HFFc6 (cell line): ENCODE measurements at regions not wholly inside any gene's neighbourhood (a gene's known extent, or its start where the extent isn't known, plus 50 kb on each side); places are given as distances from the start of the nearest gene placed in this dataset.
A peak's percentile ranks its signal among the peaks of the same experiment; 100 is the strongest.

ENCODE experiments used
- DNase-seq: peaks from one replicate; pipeline ENCODE4 v3.0.0-alpha.2; 2018
- H3K27ac Mint-ChIP-seq: 2 replicates; pipeline ENCODE4 v1.8.0; 2020; ENCODE audit warnings: mild to moderate bottlenecking, mixed read lengths
- H3K27me3 Mint-ChIP-seq: 2 replicates; pipeline ENCODE4 v1.8.0; 2021; ENCODE audit warnings: mild to moderate bottlenecking, moderate library complexity, mixed read lengths; ENCODE audit not compliant: insufficient read depth
- H3K36me3 Mint-ChIP-seq: 2 replicates; pipeline ENCODE4 v1.8.0; 2021; ENCODE audit warnings: low read depth, mixed read lengths
- H3K4me1 Mint-ChIP-seq: 2 replicates; pipeline ENCODE4 v1.8.0; 2020; ENCODE audit warnings: low read depth, mixed read lengths
- H3K4me3 Mint-ChIP-seq: 2 replicates; pipeline ENCODE4 v1.8.0; 2020; ENCODE audit warnings: mild to moderate bottlenecking, moderate library complexity, mixed read lengths
- H3K9me3 Mint-ChIP-seq: 2 replicates; pipeline ENCODE4 v1.8.0; 2020; ENCODE audit warnings: mild to moderate bottlenecking, mixed read lengths
- TF ChIP-seq, protein P1 (sequence below): fragments of 200-600 bp; sonication (generic); IDR thresholded peaks from 2 replicates; pipeline ENCODE4 v1.5.0; 2021; ENCODE audit warnings: antibody characterized with exemption, mild to moderate bottlenecking

DNA sequence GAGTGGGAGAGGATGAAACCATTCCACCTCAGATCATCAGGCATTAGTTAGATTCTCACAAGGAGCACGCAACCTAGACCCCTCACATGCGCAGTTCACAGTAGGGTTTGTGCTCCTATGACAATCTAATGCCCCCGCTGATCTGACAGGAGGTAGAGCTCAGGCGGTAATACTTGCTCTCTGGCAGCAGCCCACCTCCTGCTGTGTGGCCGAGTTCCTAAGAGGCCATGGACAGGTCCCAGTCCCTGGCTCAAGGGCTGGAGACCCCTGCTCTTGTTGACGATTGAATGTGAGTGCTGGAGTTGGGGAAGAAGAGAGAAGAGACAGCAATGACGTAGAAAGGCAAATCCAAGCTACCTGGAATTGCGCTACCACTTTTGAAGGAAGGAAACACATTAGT lies 267.2 kb downstream of the TFEC start:
- Mint-ChIP-seq H3K36me3 (no peaks in the 10 kb centered on the region), H3K9me3 (no peaks in the 10 kb centered on the region), H3K4me3 (no peak overlapping the region), H3K4me1 (no peaks in the 10 kb centered on the region), H3K27me3 (no peaks in the 10 kb centered on the region), H3K27ac (no peak overlapping the region)
- TF ChIP-seq, protein P1, sequence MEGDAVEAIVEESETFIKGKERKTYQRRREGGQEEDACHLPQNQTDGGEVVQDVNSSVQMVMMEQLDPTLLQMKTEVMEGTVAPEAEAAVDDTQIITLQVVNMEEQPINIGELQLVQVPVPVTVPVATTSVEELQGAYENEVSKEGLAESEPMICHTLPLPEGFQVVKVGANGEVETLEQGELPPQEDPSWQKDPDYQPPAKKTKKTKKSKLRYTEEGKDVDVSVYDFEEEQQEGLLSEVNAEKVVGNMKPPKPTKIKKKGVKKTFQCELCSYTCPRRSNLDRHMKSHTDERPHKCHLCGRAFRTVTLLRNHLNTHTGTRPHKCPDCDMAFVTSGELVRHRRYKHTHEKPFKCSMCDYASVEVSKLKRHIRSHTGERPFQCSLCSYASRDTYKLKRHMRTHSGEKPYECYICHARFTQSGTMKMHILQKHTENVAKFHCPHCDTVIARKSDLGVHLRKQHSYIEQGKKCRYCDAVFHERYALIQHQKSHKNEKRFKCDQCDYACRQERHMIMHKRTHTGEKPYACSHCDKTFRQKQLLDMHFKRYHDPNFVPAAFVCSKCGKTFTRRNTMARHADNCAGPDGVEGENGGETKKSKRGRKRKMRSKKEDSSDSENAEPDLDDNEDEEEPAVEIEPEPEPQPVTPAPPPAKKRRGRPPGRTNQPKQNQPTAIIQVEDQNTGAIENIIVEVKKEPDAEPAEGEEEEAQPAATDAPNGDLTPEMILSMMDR: no peak
- no peak for DNase-seq

DNA sequence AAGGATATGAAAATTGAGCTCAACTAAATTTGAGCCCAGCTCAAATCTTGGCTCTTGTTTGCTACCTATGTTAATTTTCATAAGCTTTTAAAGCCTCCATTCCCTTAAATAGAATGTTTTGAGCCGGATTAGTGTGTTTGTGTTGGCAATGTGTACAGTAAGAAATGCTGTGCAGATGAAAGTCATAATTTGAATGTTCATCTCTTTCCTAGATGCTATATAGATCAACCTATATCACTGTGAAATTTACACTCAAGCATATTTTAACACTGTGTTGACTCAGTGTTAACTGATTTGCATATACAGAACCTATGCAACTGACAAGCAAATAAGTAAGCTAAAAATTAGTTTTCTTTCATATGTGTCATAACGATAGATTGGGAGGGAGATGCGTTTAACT lies 272.5 kb downstream of the TFEC start:
- no peak overlapping the region for H3K4me3 Mint-ChIP-seq
- no peaks in the 10 kb centered on the region for H3K36me3 Mint-ChIP-seq
- H3K4me1 Mint-ChIP-seq: no peaks in the 10 kb centered on the region
- no peaks in the 10 kb centered on the region for H3K9me3 Mint-ChIP-seq
- no peak overlapping the region for H3K27ac Mint-ChIP-seq
- H3K27me3 Mint-ChIP-seq: no peaks in the 10 kb centered on the region
- TF ChIP-seq, protein P1: no peak
- no peak for DNase-seq

- H3K27ac Mint-ChIP-seq: no peak overlapping the region
- H3K27me3 Mint-ChIP-seq: no peaks in the 10 kb centered on the region
- DNase-seq: no peak
- H3K4me3 Mint-ChIP-seq: no peak overlapping the region
- H3K36me3 Mint-ChIP-seq: no peaks in the 10 kb centered on the region
- TF ChIP-seq, protein P1: no peak
- H3K9me3 Mint-ChIP-seq: no peaks in the 10 kb centered on the region
- H3K4me1 Mint-ChIP-seq: peaks cover 6% of the 10 kb centered on the region; the same call in 1 of the 2 replicates
These were observed 276.3 kb downstream of the TFEC start for GRCh38 chr7:115754226-115754625.

GRCh38 chr7:115749924-115750323 lies 280.6 kb downstream of the TFEC start:
- no peak overlapping the region for H3K27ac Mint-ChIP-seq
- H3K4me3 Mint-ChIP-seq: no peak overlapping the region
- TF ChIP-seq, protein P1: no peak
- no peaks in the 10 kb centered on the region for H3K36me3 Mint-ChIP-seq
- no peak for DNase-seq
- H3K4me1 Mint-ChIP-seq: peaks cover 11% of the 10 kb centered on the region
- H3K27me3 Mint-ChIP-seq: no peaks in the 10 kb centered on the region
- H3K9me3 Mint-ChIP-seq: no peaks in the 10 kb centered on the region

DNA sequence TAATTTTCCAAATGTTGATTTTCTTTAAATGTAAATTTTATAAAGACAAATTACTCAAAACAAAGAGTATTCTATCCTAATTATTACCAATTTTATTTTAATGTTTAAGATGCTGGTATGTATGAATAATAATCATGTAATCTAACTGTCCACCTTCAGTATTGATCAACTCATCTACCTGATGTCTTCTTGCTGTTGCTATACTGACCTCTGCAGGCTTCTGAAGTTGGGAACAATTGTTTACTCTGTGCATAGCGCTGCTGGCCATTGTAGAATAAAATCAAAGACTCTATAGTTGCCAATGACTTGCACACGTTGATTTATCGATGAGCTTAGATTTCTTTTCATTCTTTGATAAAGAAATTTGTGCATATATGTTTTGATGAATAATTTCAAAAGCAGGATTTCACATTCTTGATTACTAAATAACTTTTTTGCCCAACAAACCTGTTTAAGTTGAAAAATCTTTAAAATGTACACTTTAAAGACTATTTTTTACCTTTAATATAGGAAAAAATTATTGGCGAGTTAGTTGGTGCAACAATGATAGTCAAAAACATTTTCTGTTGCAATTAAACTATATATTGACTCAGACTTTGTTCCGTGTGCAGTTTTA lies 282.3 kb downstream of the TFEC start:
- Mint-ChIP-seq H3K27ac (no peak overlapping the region), H3K36me3 (no peaks in the 10 kb centered on the region), H3K4me1 (peaks cover 11% of the 10 kb centered on the region), H3K9me3 (no peaks in the 10 kb centered on the region), H3K27me3 (no peaks in the 10 kb centered on the region), H3K4me3 (no peak overlapping the region)
- TF ChIP-seq, protein P1: peak; percentile 75
- peak; percentile 13 for DNase-seq

DNA sequence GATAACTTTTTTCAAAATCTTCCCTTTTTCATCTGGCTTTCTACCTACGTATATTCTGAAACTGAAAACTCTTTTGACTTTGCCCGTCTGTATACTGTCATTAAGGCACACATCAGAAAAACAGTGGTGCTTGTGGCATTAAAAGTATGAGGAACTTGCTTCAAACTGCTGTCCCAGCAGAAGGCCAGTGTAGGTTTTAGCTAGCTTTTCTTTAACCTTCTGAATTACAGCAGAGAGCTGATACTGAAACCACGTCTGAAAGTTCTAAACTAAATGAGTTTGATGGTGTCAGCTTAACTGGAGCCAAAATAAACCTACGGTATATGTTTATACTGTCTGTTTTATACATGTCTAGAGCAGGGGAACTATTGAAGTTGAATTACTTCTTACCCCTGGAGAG lies 283.4 kb downstream of the TFEC start:
- Mint-ChIP-seq H3K9me3 (no peaks in the 10 kb centered on the region), H3K27ac (no peak overlapping the region; the same call in 1 of the 2 replicates), H3K4me1 (peaks cover 11% of the 10 kb centered on the region), H3K36me3 (no peaks in the 10 kb centered on the region), H3K27me3 (no peaks in the 10 kb centered on the region), H3K4me3 (no peak overlapping the region)
- TF ChIP-seq, protein P1: no peak
- DNase-seq: no peak
